Lung (tissue), 11 donors: ENCODE measurements at regions not wholly inside any gene's neighbourhood (a gene's known extent, or its start where the extent isn't known, plus 50 kb on each side); places are given as distances from the start of the nearest gene placed in this dataset.

Experiments
- ATAC-seq: fragments of 200-7000 bp; cut with Tn5 transposase; one replicate; pipeline ENCODE4 v1.9.1; 2020; ENCODE audit warnings: moderate number of reproducible peaks; ENCODE audit not compliant: insufficient read depth, low FRiP score
- DNase-seq, 3 donors: peaks; one replicate each; pipeline ENCODE4 v3.0.0-alpha.2; 2013 to 2017
- H3K27ac ChIP-seq, 2 donors: one replicate each; pipeline ENCODE4 v1.5.1; 2013; ENCODE audit warnings: mild to moderate bottlenecking in 2 of 2, moderate library complexity in 2 of 2, control low read depth in 1 of 2, inconsistent platforms in 1 of 2, low read depth in 1 of 2, low read length in 1 of 2
- H3K27me3 ChIP-seq, 3 donors: one replicate each; pipeline ENCODE4 v1.5.1; 2013; ENCODE audit warnings: low read length in 2 of 3; ENCODE audit not compliant: control insufficient read depth in 3 of 3, insufficient read depth in 3 of 3
- H3K36me3 ChIP-seq, 4 donors: one replicate each; pipeline ENCODE4 v1.5.1; 2013; ENCODE audit warnings: low read length in 4 of 4, mild to moderate bottlenecking in 1 of 4, moderate library complexity in 1 of 4; ENCODE audit not compliant: control insufficient read depth in 4 of 4, insufficient read depth in 4 of 4
- H3K4me1 ChIP-seq, 5 donors: one replicate each; pipeline ENCODE4 v1.5.1; 2013; ENCODE audit warnings: low read length in 5 of 5, mild to moderate bottlenecking in 2 of 5, moderate library complexity in 1 of 5; ENCODE audit not compliant: control insufficient read depth in 5 of 5, insufficient read depth in 5 of 5
- H3K4me3 ChIP-seq: one replicate; pipeline ENCODE4 v1.5.1; 2013; ENCODE audit warnings: mild to moderate bottlenecking, control low read depth, moderate library complexity
- H3K9ac ChIP-seq, 2 donors: one replicate each; pipeline ENCODE4 v1.5.1; 2013; ENCODE audit warnings: low read length in 2 of 2, control low read depth in 1 of 2; ENCODE audit not compliant: insufficient read depth in 1 of 2
- H3K9me3 ChIP-seq, 4 donors: one replicate each; pipeline ENCODE4 v1.5.1; 2013; ENCODE audit warnings: low read length in 3 of 4, mild to moderate bottlenecking in 1 of 4, moderate library complexity in 1 of 4; ENCODE audit not compliant: control insufficient read depth in 4 of 4, insufficient read depth in 3 of 4
- CTCF ChIP-seq: IDR thresholded peaks from 2 replicates; pipeline ENCODE4 v1.5.1; 2012; ENCODE audit warnings: mild to moderate bottlenecking; ENCODE audit errors: control extremely low read depth, extremely low read depth
- WGBS, 2 donors: extraction: QIAGEN DNeasy Blood & Tissue Kit; methylation state at CpG; one replicate each; pipeline ENCODE4 v1.1.7; 2013; 5-methylcytosine and 5-hydroxymethylcytosine counted together
- donor health status: control.
- donor health status: control.
- donor health status: Bipolar disorder and iron deficiency.
- donor health status: healthy.
- donor health status: DM: yes; HTN: yes; CAD: no.

GRCh38 chr15:93454788-93455187, 365.8 kb upstream of the RGMA start:
- TF ChIP-seq CTCF = no peak
- no peak overlapping the region for H3K27ac ChIP-seq
- no peak for ATAC-seq

GRCh38 chr15:93452537-93453211, 363.7 kb upstream of the RGMA start:
- Histone ChIP-seq H3K4me3 (no peak overlapping the region), H3K27ac (peak overlapping the region in 1 of 2 donors; percentile 66), H3K9ac (no peak overlapping the region), H3K4me1 (no peaks in the 10 kb centered on the region), H3K36me3 (no peaks in the 10 kb centered on the region), H3K9me3 (no peaks in the 10 kb centered on the region), H3K27me3 (peaks cover 0 to 2% (median 0%) of the 10 kb centered on the region in 3 donors)
- TF ChIP-seq CTCF = no peak
- no peak for ATAC-seq
- peak in 1 of 3 donors; percentile 13 for DNase-seq

More at GRCh38 chr15:93454788-93455187, 365.8 kb upstream of the RGMA start:
- Histone ChIP-seq H3K27me3 (peaks cover 0 to under 1% (median 0%) of the 10 kb centered on the region in 3 donors), H3K4me1 (no peaks in the 10 kb centered on the region), H3K36me3 (no peaks in the 10 kb centered on the region), H3K9ac (no peak overlapping the region), H3K4me3 (no peak overlapping the region), H3K9me3 (no peaks in the 10 kb centered on the region)
- DNase-seq = no peak
- 63 to 65% methylated on average over 7 of the region's 7 CpGs for WGBS, 2 donors

- no peaks in the 10 kb centered on the region for H3K4me1 ChIP-seq
- no peaks in the 10 kb centered on the region for H3K9me3 ChIP-seq
- DNase-seq = no peak
- H3K36me3 ChIP-seq = no peaks in the 10 kb centered on the region
- 28 to 35% methylated on average over 2 of the region's 2 CpGs for WGBS, 2 donors
- ATAC-seq = no peak
- H3K27ac ChIP-seq = no peak overlapping the region
- H3K9ac ChIP-seq = no peak overlapping the region
- H3K4me3 ChIP-seq = no peak overlapping the region
- TF ChIP-seq CTCF = no peak
- H3K27me3 ChIP-seq = peaks cover 0 to 2% (median 0%) of the 10 kb centered on the region in 3 donors
Measured at GRCh38 chr15:93451822-93452221, 362.8 kb upstream of the RGMA start.

- ATAC-seq (no peak), DNase-seq (no peak)
- Histone ChIP-seq H3K4me3 (no peak overlapping the region), H3K27ac (no peak overlapping the region), H3K27me3 (peaks cover 0 to 2% (median 0%) of the 10 kb centered on the region in 3 donors), H3K4me1 (no peaks in the 10 kb centered on the region), H3K9ac (no peak overlapping the region), H3K36me3 (no peaks in the 10 kb centered on the region), H3K9me3 (no peaks in the 10 kb centered on the region)
- no peak for TF ChIP-seq CTCF
- 73 to 77% methylated on average over 6 of the region's 6 CpGs for WGBS, 2 donors
Measured at GRCh38 chr15:93451265-93451664, 362.3 kb upstream of the RGMA start.
